ENCODE measurements at regions not wholly inside any gene's neighbourhood (a gene's known extent, or its start where the extent isn't known, plus 50 kb on each side); places are given as distances from the start of the nearest gene placed in this dataset.

DNA sequence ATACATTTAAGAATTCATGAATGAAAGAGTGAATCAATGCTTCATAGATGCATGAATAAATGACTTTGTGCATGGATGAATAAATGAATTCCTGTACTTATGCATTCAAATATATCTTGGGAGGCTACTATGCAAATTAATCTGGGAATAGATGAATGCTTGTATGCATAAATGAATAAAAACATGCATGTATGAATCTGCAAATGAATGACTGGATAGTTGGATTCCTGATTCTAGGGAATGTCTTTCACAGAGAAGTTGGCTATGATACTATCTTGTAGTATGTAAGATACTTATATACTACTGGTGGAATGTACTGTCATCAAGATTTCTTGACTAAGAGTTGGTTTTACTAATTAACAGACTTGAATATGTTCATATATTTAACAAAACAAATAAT lies 75.3 kb upstream of the ASTN2 start:
- DNase-seq (ENCODE audit: low read depth): no peak
- TF ChIP-seq CTCF (IDR thresholded peaks at IDR 0.05; ENCODE audit: insufficient read depth, low read length): no peak
- no peak overlapping the region for H3K4me3 ChIP-seq (ENCODE audit: low read depth, low read length)

- H3K4me3 ChIP-seq (ENCODE audit: low read depth, low read length): no peak overlapping the region
- no peak for TF ChIP-seq CTCF (IDR thresholded peaks at IDR 0.05; ENCODE audit: insufficient read depth, low read length)
- DNase-seq (ENCODE audit: low read depth): no peak
These were observed 73.8 kb upstream of the ASTN2 start for GRCh38 chr9:117488659-117489058.

GRCh38 chr9:117487555-117488175 lies 72.8 kb upstream of the ASTN2 start:
- peak; percentile 25 for DNase-seq (ENCODE audit: low read depth)
- peak; percentile 87 for TF ChIP-seq CTCF (IDR thresholded peaks at IDR 0.05; ENCODE audit: insufficient read depth, low read length)
- no peak overlapping the region for H3K4me3 ChIP-seq (ENCODE audit: low read depth, low read length)

- no peak for TF ChIP-seq CTCF (IDR thresholded peaks at IDR 0.05; ENCODE audit: insufficient read depth, low read length)
- no peak for DNase-seq (ENCODE audit: low read depth)
- H3K4me3 ChIP-seq (ENCODE audit: low read depth, low read length): no peak overlapping the region
These were observed 71.6 kb upstream of the ASTN2 start for GRCh38 chr9:117486426-117486825.

DNA sequence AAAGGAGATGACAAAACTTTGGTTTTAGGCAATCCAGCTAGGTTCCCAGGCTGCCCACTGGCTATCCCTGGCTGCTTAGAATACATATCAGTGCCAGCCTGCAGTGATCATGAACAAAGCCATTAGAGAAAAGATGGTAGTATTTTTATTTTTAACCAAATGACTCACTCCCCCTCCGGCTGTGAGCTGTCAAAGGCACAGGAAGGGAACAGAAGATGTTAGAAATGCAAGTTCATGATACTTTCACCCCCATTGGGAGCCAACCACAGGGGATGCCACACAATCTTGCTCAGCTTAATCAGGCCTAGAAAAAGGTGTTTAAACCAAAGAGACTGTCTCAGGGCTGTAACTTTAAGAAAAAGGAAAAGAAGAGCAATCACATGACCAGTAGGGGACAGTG lies 70.3 kb upstream of the ASTN2 start:
- DNase-seq (ENCODE audit: low read depth): no peak
- no peak for TF ChIP-seq CTCF (IDR thresholded peaks at IDR 0.05; ENCODE audit: insufficient read depth, low read length)
- no peak overlapping the region for H3K4me3 ChIP-seq (ENCODE audit: low read depth, low read length)

GRCh38 chr9:117480729-117481128 lies 65.9 kb upstream of the ASTN2 start:
- DNase-seq (ENCODE audit: low read depth): no peak
- TF ChIP-seq CTCF (IDR thresholded peaks at IDR 0.05; ENCODE audit: insufficient read depth, low read length): no peak
- no peak overlapping the region for H3K4me3 ChIP-seq (ENCODE audit: low read depth, low read length)

GRCh38 chr9:117480253-117480652 lies 65.4 kb upstream of the ASTN2 start:
- no peak for TF ChIP-seq CTCF (IDR thresholded peaks at IDR 0.05; ENCODE audit: insufficient read depth, low read length)
- H3K4me3 ChIP-seq (ENCODE audit: low read depth, low read length): no peak overlapping the region
- DNase-seq (ENCODE audit: low read depth): no peak
